K562 (cell line): ENCODE measurements at regions not wholly inside any gene's neighbourhood (a gene's known extent, or its start where the extent isn't known, plus 50 kb on each side); places are given as distances from the start of the nearest gene placed in this dataset.

Experiments used
- ATAC-seq: fragments of 200-7000 bp; cut with Tn5 transposase; 3 replicates; pipeline ENCODE4 v1.9.1; 2020; ENCODE audit warnings: moderate library complexity
- BruUV-seq: library from RNA; stranded (reverse); fragments of 400-500 nt; replicated peaks from 2 replicates; lab custom pipeline; 2021; lab: Mats Ljungman, UMichigan
- CTCF ChIA-PET: fragments of 300-600 bp; formaldehyde crosslinking; extraction: SDS; loops from one replicate; lab custom pipeline; 2021; ENCODE audit warnings: low intra/inter-chr PET ratio; lab: Yijun Ruan, JAX
- POLR2A ChIA-PET: fragments of 300-600, 350-650 bp; sonication (Branson Sonifier 250); formaldehyde crosslinking; extraction: SDS; loops from one replicate; lab custom pipeline; 2021; ENCODE audit warnings: antibody characterized with exemption, inconsistent platforms; lab: Yijun Ruan, JAX
- DNase-seq, 4 experiments: peaks; one replicate each; pipeline versions ENCODE4 v3.0.0 to v3.0.0-alpha.2; 2011 to 2018; ENCODE audit warnings: low spot score in 3 of 4, mixed read lengths in 3 of 4; ENCODE audit errors: extremely low read depth in 1 of 4
- FAIRE-seq: peaks from 2 replicates; lab custom pipeline; 2011; peaks lifted over from hg19 to GRCh38; lab: Jason Lieb, UNC
- H2AFZ ChIP-seq: 2 replicates; pipeline ENCODE4 v1.6.0; 2011; ENCODE audit warnings: low read depth, low read length, control low read depth, inconsistent platforms
- H3K27ac ChIP-seq: fragments of 200-600 bp; 3 replicates; pipeline ENCODE4 v1.8.0; 2011; ENCODE audit warnings: low read depth, mild to moderate bottlenecking, control low read depth, inconsistent platforms, low read length, moderate library complexity, mixed read lengths; ENCODE audit errors: extremely low read depth
- H3K27me3 ChIP-seq, 2 experiments: fragments of 300-600 bp in 1 of 2; 2 replicates in 1 of 2; 3 replicates in 1 of 2; pipeline versions ENCODE4 v1.6.0 to v1.8.0; 2011; ENCODE audit warnings: inconsistent platforms in 2 of 2, low read length in 2 of 2, mild to moderate bottlenecking in 1 of 2, mixed read lengths in 1 of 2, moderate library complexity in 1 of 2; ENCODE audit not compliant: control insufficient read depth in 2 of 2, insufficient read depth in 2 of 2
- H3K36me3 ChIP-seq: fragments of 300-600 bp; 3 replicates; pipeline ENCODE4 v1.8.0; 2011; ENCODE audit warnings: mild to moderate bottlenecking, low read length, inconsistent platforms; ENCODE audit not compliant: control insufficient read depth, insufficient read depth
- H3K4me1 ChIP-seq, 2 experiments: fragments of 200-600 bp in 1 of 2; replicated peaks in 1 of 2; 2 replicates in 1 of 2; 3 replicates in 1 of 2; pipeline versions ENCODE4 v1.5.1 to v1.8.0; 2011; ENCODE audit warnings: inconsistent platforms in 2 of 2, low read length in 2 of 2, mild to moderate bottlenecking in 1 of 2, mixed read lengths in 1 of 2, moderate library complexity in 1 of 2; ENCODE audit not compliant: control insufficient read depth in 2 of 2, insufficient read depth in 2 of 2
- H3K4me2 ChIP-seq: 2 replicates; pipeline ENCODE4 v1.6.1; 2011; ENCODE audit warnings: low read length, control low read depth, inconsistent platforms, mixed read lengths; ENCODE audit not compliant: insufficient read depth
- H3K4me3 ChIP-seq: fragments of 200-600 bp; sonication (generic), shearing (Covaris generic); 2 replicates; pipeline ENCODE4 v1.5.1; 2016; ENCODE audit warnings: control low read depth, inconsistent platforms
- H3K79me2 ChIP-seq: fragments of 200-600 bp; 3 replicates; pipeline ENCODE4 v1.8.0; 2011; ENCODE audit warnings: low read length, inconsistent platforms; ENCODE audit not compliant: control insufficient read depth, insufficient read depth
- H3K9ac ChIP-seq, 2 experiments: 2 replicates each; pipeline versions ENCODE4 v1.6.0 to v1.6.1; 2011; ENCODE audit warnings: low read depth in 2 of 2, low read length in 2 of 2, control low read depth in 1 of 2, inconsistent platforms in 1 of 2, mild to moderate bottlenecking in 1 of 2, mixed read lengths in 1 of 2; ENCODE audit not compliant: insufficient read depth in 1 of 2
- H3K9me1 ChIP-seq: one replicate; pipeline ENCODE4 v1.6.0; 2011; ENCODE audit warnings: inconsistent platforms, mild to moderate bottlenecking, low read length, moderate library complexity; ENCODE audit not compliant: control insufficient read depth, insufficient read depth
- H3K9me3 ChIP-seq: replicated peaks from 2 replicates; pipeline ENCODE4 v1.5.1; 2011; ENCODE audit warnings: low read depth, low read length, inconsistent platforms; ENCODE audit not compliant: control insufficient read depth, insufficient read depth
- H4K20me1 ChIP-seq: replicated peaks from 2 replicates; pipeline ENCODE4 v1.6.1; 2011; ENCODE audit warnings: low read length, inconsistent platforms, mixed read lengths; ENCODE audit not compliant: control insufficient read depth, insufficient read depth
- AFF1 ChIP-seq, 2 experiments: fragments of 450-650 bp; IDR thresholded peaks; 2 replicates each; pipeline ENCODE4 v1.6.1; 2018; ENCODE audit warnings: mild to moderate bottlenecking in 2 of 2, low read depth in 1 of 2; ENCODE audit not compliant: partially characterized antibody in 2 of 2
- BHLHE40 ChIP-seq: IDR thresholded peaks from 2 replicates; pipeline ENCODE4 v1.6.1; 2011; ENCODE audit warnings: low read length, improper control_type of control experiment
- DIDO1 ChIP-seq: fragments of 450-650 bp; IDR thresholded peaks from 2 replicates; pipeline ENCODE4 v1.6.1; 2016; ENCODE audit warnings: low read depth, missing biosample characterization, missing genetic modification characterization
- FOS ChIP-seq: IDR thresholded peaks from 3 replicates; pipeline ENCODE4 v1.6.1; 2011; ENCODE audit not compliant: insufficient read length; ENCODE audit errors: extremely low read depth
- HDGF ChIP-seq: fragments of 450-650 bp; IDR thresholded peaks from 2 replicates; pipeline ENCODE4 v1.6.1; 2016
- KHSRP ChIP-seq: fragments of 450-650 bp; IDR thresholded peaks from 2 replicates; pipeline ENCODE4 v1.6.1; 2017
- MEF2A ChIP-seq: IDR thresholded peaks from 2 replicates; pipeline ENCODE4 v1.6.1; 2011; ENCODE audit warnings: low read depth, mild to moderate bottlenecking, low read length, moderate library complexity; ENCODE audit not compliant: control insufficient read depth
- MEF2D ChIP-seq: conservative IDR thresholded peaks from 2 replicates; pipeline ENCODE4 v1.6.1; 2016; ENCODE audit warnings: low read depth, missing genetic modification characterization, missing compliant biosample characterization
- MXD1 ChIP-seq: fragments of 250-450 bp; sonication (Bioruptor Pico); IDR thresholded peaks from 2 replicates; pipeline ENCODE4 v1.8.0; 2021; ENCODE audit warnings: borderline replicate concordance, mild to moderate bottlenecking, moderate library complexity; ENCODE audit not compliant: poor library complexity, severe bottlenecking
- PPARD ChIP-seq: fragments of 250-450 bp; sonication (Bioruptor Pico); IDR thresholded peaks from 2 replicates; pipeline ENCODE4 v1.8.0; 2022; ENCODE audit warnings: inconsistent platforms, mild to moderate bottlenecking, moderate library complexity
- RHOXF2B ChIP-seq: fragments of 250-450 bp; sonication (Bioruptor Pico); conservative IDR thresholded peaks from 2 replicates; pipeline ENCODE4 v1.5.1; 2021
- TEAD2 ChIP-seq: fragments of 450-650 bp; IDR thresholded peaks from 2 replicates; pipeline ENCODE4 v1.6.1; 2016; ENCODE audit warnings: missing genetic modification characterization, control low read depth, missing compliant biosample characterization
- TFAP4 ChIP-seq: sonication (generic); formaldehyde crosslinking; IDR thresholded peaks from 2 replicates; pipeline ENCODE4 v1.8.0; 2022; ENCODE audit warnings: missing genetic modification reagents, mild to moderate bottlenecking, moderate library complexity, borderline replicate concordance
- TSHZ1 ChIP-seq: fragments of 250-450 bp; sonication (Bioruptor Pico); IDR thresholded peaks from 2 replicates; pipeline ENCODE4 v1.4.0; 2020; ENCODE audit warnings: mild to moderate bottlenecking, moderate library complexity
- ZSCAN32 ChIP-seq: fragments of 450-650 bp; formaldehyde crosslinking; IDR thresholded peaks from 2 replicates; pipeline ENCODE4 v1.4.0; 2020; ENCODE audit warnings: mild to moderate bottlenecking, moderate library complexity
- WGBS: fragments of 100-300 bp; shearing (Covaris generic); methylation state at CpG from one replicate; pipeline ENCODE4 v1.1.6; 2016; ENCODE audit warnings: low coverage, mixed read lengths; ENCODE audit not compliant: insufficient coverage; ENCODE audit errors: missing lambda C conversion rate; 5-methylcytosine and 5-hydroxymethylcytosine counted together
- in situ Hi-C: fragments of 300-500 bp; cut with MboI; formaldehyde crosslinking; loops from 4 replicates; pipeline ENCODE4 v1.15.0; 2018; ENCODE audit warnings: inconsistent platforms, mixed read lengths
- intact Hi-C: fragments of 100-400 bp; cut with micrococcal nuclease; formaldehyde crosslinking; loops from 2 replicates; pipeline ENCODE4 v1.14.2; 2022

- ATAC-seq = no peak
- no peak for TF ChIP-seq RHOXF2B (CRISPR knock-in tag)
- TF ChIP-seq TSHZ1 = no peak
- no peak for TF ChIP-seq HDGF
- TF ChIP-seq MEF2D (tag) = no peak
- no peak for TF ChIP-seq BHLHE40
- no peak for TF ChIP-seq ZSCAN32 (CRISPR knock-in tag)
- TF ChIP-seq PPARD (CRISPR knock-in tag) = no peak
- no peak for TF ChIP-seq FOS
- TF ChIP-seq AFF1 (IDR thresholded peaks at IDR 0.05; ENCODE audit: low read depth in 1 of 2, partially characterized antibody in 2 of 2) = no peak
- TF ChIP-seq MEF2A = no peak
- TF ChIP-seq TFAP4 (CRISPR knock-in tag) = no peak
- no peak for TF ChIP-seq TEAD2
- TF ChIP-seq KHSRP = no peak
- TF ChIP-seq MXD1 (CRISPR knock-in tag) = no peak
- TF ChIP-seq DIDO1 (tag) = no peak
Observed at GRCh38 chr17:34199454-34199853, 55.6 kb upstream of the CCL2 start.

More at GRCh38 chr17:34199454-34199853, 55.6 kb upstream of the CCL2 start:
- no peak overlapping the region for H3K27ac ChIP-seq
- POLR2A ChIA-PET = no interaction called here
- H3K79me2 ChIP-seq = no peaks in the 10 kb centered on the region
- 15% methylated on average over 7 of the region's 7 CpGs for WGBS
- H3K4me2 ChIP-seq = no peak overlapping the region
- no peaks in the 10 kb centered on the region for H3K9me3 ChIP-seq
- in situ Hi-C loops = no loop called here
- H3K9me1 ChIP-seq = no peaks in the 10 kb centered on the region
- FAIRE-seq = no peak
- no peaks in the 10 kb centered on the region for H3K36me3 ChIP-seq
- H3K27me3 ChIP-seq = peaks cover 0 to under 1% of the 10 kb centered on the region in 2 experiments; a peak in 1 of 5 replicates
- BruUV-seq = no TSS peak
- no peak overlapping the region for H2AFZ ChIP-seq
- CTCF ChIA-PET = interaction anchor here (0.6 to 5.6 kb wide), 10 partner anchors 79 to 908 kb away, joined by 3 to 214 read pairs (median 4); partner anchors contain the start of genes CCL1 and CCL13
- H4K20me1 ChIP-seq = no peaks in the 10 kb centered on the region
- H3K9ac ChIP-seq = no peak overlapping the region
- H3K4me1 ChIP-seq = no peaks in the 10 kb centered on the region
- H3K4me3 ChIP-seq = no peak overlapping the region
- no peak for DNase-seq
- intact Hi-C loops = no loop called here
